HepG2 (cell line): ENCODE measurements at regions not wholly inside any gene's neighbourhood (a gene's known extent, or its start where the extent isn't known, plus 50 kb on each side); places are given as distances from the start of the nearest gene placed in this dataset.

Source experiments
- ATAC-seq: fragments of 200-7000 bp; cut with Tn5 transposase; 3 replicates; pipeline ENCODE4 v1.9.1; 2020; ENCODE audit warnings: mild to moderate bottlenecking, moderate library complexity
- BruUV-seq: library from RNA; stranded (reverse); fragments of 400-500 nt; replicated peaks from 2 replicates; lab custom pipeline; 2021; lab: Mats Ljungman, UMichigan
- CTCF ChIA-PET: fragments of 300-600 bp; formaldehyde crosslinking; extraction: SDS; loops from one replicate; lab custom pipeline; 2021; ENCODE audit warnings: low total read pairs, inconsistent platforms, low intra/inter-chr PET ratio; lab: Yijun Ruan, JAX
- POLR2A ChIA-PET: fragments of 350-600 bp; sonication (Branson Sonifier 250); formaldehyde crosslinking; loops from one replicate; lab custom pipeline; 2020; ENCODE audit warnings: antibody characterized with exemption, inconsistent platforms; lab: Yijun Ruan, JAX
- DNase-seq: peaks from one replicate; pipeline ENCODE4 v3.0.0-alpha.2; 2015; ENCODE audit warnings: low spot score
- FAIRE-seq: peaks from 3 replicates; lab custom pipeline; 2011; peaks lifted over from hg19 to GRCh38; lab: Jason Lieb, UNC
- H2AFZ ChIP-seq: one replicate; pipeline ENCODE4 v1.6.1; 2011; ENCODE audit warnings: low read length, inconsistent platforms
- H3K27ac ChIP-seq: fragments of 300-600 bp; 3 replicates; pipeline ENCODE4 v1.8.0; 2011; ENCODE audit warnings: mixed run types, mild to moderate bottlenecking, mixed read lengths, low read length, inconsistent platforms; ENCODE audit not compliant: insufficient read depth; ENCODE audit errors: extremely low read length
- H3K27me3 ChIP-seq, 2 experiments: fragments of 200-600 bp in 1 of 2; 2 replicates in 1 of 2; 3 replicates in 1 of 2; pipeline versions ENCODE4 v1.6.0 to v1.8.0; 2011; ENCODE audit warnings: low read length in 2 of 2, mild to moderate bottlenecking in 2 of 2, moderate library complexity in 2 of 2, inconsistent platforms in 1 of 2; ENCODE audit not compliant: insufficient read depth in 2 of 2, control insufficient read depth in 1 of 2
- H3K36me3 ChIP-seq, 2 experiments: fragments of 200-600 bp in 1 of 2; replicated peaks in 1 of 2; 2 replicates in 1 of 2; 3 replicates in 1 of 2; pipeline versions ENCODE4 v1.5.1 to v1.8.0; 2011; ENCODE audit warnings: low read length in 2 of 2, inconsistent platforms in 1 of 2; ENCODE audit not compliant: insufficient read depth in 2 of 2, control insufficient read depth in 1 of 2
- H3K4me1 ChIP-seq: 2 replicates; pipeline ENCODE4 v1.5.1; 2012; ENCODE audit warnings: low read length, inconsistent platforms; ENCODE audit not compliant: insufficient read depth
- H3K4me2 ChIP-seq: 2 replicates; pipeline ENCODE4 v1.6.0; 2011; ENCODE audit warnings: low read depth, low read length, inconsistent platforms
- H3K4me3 ChIP-seq, 3 experiments: fragments of 200-600 bp in 1 of 3; sonication (generic), shearing (Covaris generic) in 1 of 3; replicated peaks in 1 of 3; 2 replicates each; pipeline ENCODE4 v1.5.1; 2011 to 2016; ENCODE audit warnings: low read length in 3 of 3, inconsistent platforms in 2 of 3, low read depth in 2 of 3, mild to moderate bottlenecking in 2 of 3, control low read depth in 1 of 3, mixed read lengths in 1 of 3; ENCODE audit not compliant: insufficient read depth in 1 of 3
- H3K79me2 ChIP-seq: one replicate; pipeline ENCODE4 v1.6.1; 2011; ENCODE audit warnings: low read length, inconsistent platforms; ENCODE audit not compliant: insufficient read depth
- H3K9ac ChIP-seq: 2 replicates; pipeline ENCODE4 v1.6.0; 2011; ENCODE audit warnings: mild to moderate bottlenecking, low read depth, low read length, inconsistent platforms; ENCODE audit not compliant: insufficient read depth
- H3K9me3 ChIP-seq: 2 replicates; pipeline ENCODE4 v1.5.1; 2012; ENCODE audit warnings: mild to moderate bottlenecking, low read length
- H4K20me1 ChIP-seq: 2 replicates; pipeline ENCODE4 v1.6.0; 2011; ENCODE audit warnings: inconsistent platforms, mild to moderate bottlenecking, low read length, moderate library complexity; ENCODE audit not compliant: insufficient read depth
- CBFB ChIP-seq: sonication (generic); formaldehyde crosslinking; IDR thresholded peaks from 2 replicates; pipeline ENCODE4 v1.4.0; 2020; ENCODE audit warnings: missing genetic modification reagents
- KDM4B ChIP-seq: sonication (generic); formaldehyde crosslinking; IDR thresholded peaks from 2 replicates; pipeline ENCODE4 v1.4.0; 2020; ENCODE audit warnings: missing genetic modification reagents
- MEIS2 ChIP-seq: sonication (generic); formaldehyde crosslinking; IDR thresholded peaks from 2 replicates; pipeline ENCODE4 v1.9.0; 2021; ENCODE audit warnings: mild to moderate bottlenecking, missing genetic modification reagents
- RORA ChIP-seq: sonication (generic); formaldehyde crosslinking; IDR thresholded peaks from 2 replicates; pipeline ENCODE4 v1.5.0; 2020; ENCODE audit warnings: mild to moderate bottlenecking, missing genetic modification reagents, moderate library complexity
- ZFP82 ChIP-seq: sonication (generic); formaldehyde crosslinking; IDR thresholded peaks from 2 replicates; pipeline ENCODE4 v1.5.1; 2020; ENCODE audit warnings: mild to moderate bottlenecking, missing genetic modification reagents, borderline replicate concordance
- ZNF10 ChIP-seq: sonication (generic); formaldehyde crosslinking; IDR thresholded peaks from 2 replicates; pipeline ENCODE4 v1.4.0; 2020; ENCODE audit warnings: mild to moderate bottlenecking, low read depth, missing genetic modification reagents, borderline replicate concordance
- ZNF124 ChIP-seq: sonication (generic); formaldehyde crosslinking; IDR thresholded peaks from 2 replicates; pipeline ENCODE4 v1.4.0; 2020; ENCODE audit warnings: missing genetic modification reagents
- ZNF274 ChIP-seq: sonication (generic); formaldehyde crosslinking; IDR thresholded peaks from 2 replicates; pipeline ENCODE4 v1.5.1; 2020; ENCODE audit warnings: mild to moderate bottlenecking, missing genetic modification reagents
- ZNF318 ChIP-seq: sonication (generic); formaldehyde crosslinking; IDR thresholded peaks from 2 replicates; pipeline ENCODE4 v1.4.0; 2020; ENCODE audit warnings: mild to moderate bottlenecking, missing genetic modification reagents
- ZNF431 ChIP-seq: sonication (generic); formaldehyde crosslinking; IDR thresholded peaks from 2 replicates; pipeline ENCODE4 v1.9.0; 2022; ENCODE audit warnings: missing genetic modification reagents, low read depth, mild to moderate bottlenecking, borderline replicate concordance
- ZNF850 ChIP-seq: sonication (generic); formaldehyde crosslinking; conservative IDR thresholded peaks from 2 replicates; pipeline ENCODE4 v1.9.0; 2021; ENCODE audit warnings: mild to moderate bottlenecking, missing genetic modification reagents
- WGBS: methylation state at CpG from one replicate; pipeline ENCODE4 v1.1.6; 2017; ENCODE audit warnings: low lambda C conversion rate; 5-methylcytosine and 5-hydroxymethylcytosine counted together
- in situ Hi-C: cut with HindIII; loops from 2 replicates; pipeline ENCODE4 v1.10.0; 2017; ENCODE audit warnings: low pct_unique_long_range_greater_than_20kb; ENCODE audit not compliant: extremely low pct_ligation_motif_present
- intact Hi-C: fragments of 100-400 bp; cut with micrococcal nuclease; formaldehyde crosslinking; loops from one replicate; pipeline ENCODE4 v1.10.0; 2022; ENCODE audit not compliant: unreplicated experiment
- TF ChIP-seq, protein P1 (sequence below): sonication (generic); formaldehyde crosslinking; IDR thresholded peaks from 2 replicates; pipeline ENCODE4 v1.5.1; 2020; ENCODE audit warnings: mild to moderate bottlenecking, missing genetic modification reagents, borderline replicate concordance

DNA sequence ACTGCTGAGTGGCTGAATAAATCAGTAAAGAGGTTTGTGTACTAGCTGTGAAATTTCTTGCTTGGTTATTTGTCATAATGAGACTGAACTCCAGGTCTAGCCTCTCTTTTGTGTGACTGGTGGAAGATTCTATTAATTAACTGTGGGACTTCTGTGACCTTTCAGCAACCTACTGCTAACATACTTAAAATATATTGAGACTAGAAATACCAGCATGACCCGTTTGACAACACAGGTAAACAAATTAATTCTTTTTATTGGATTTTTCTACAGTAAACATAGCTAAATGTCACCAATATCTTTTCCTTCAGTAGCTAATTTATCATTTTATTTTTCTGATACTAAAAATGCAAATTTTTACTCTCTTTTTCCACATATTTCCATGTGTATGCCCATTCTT is 390.4 kb upstream of the KCNN2 start:
- Histone ChIP-seq H3K79me2 (no peaks in the 10 kb centered on the region), H3K36me3 (no peaks in the 10 kb centered on the region), H2AFZ (no peak overlapping the region), H3K9ac (no peak overlapping the region), H3K27me3 (no peaks in the 10 kb centered on the region; a peak in 1 of 5 replicates), H3K4me1 (no peaks in the 10 kb centered on the region)
- POLR2A ChIA-PET = no interaction called here
- 0% methylated on average over 1 of the region's 1 CpG for WGBS
- no peak for TF ChIP-seq ZNF124 (CRISPR knock-in tag)
- TF ChIP-seq MEIS2 = no peak
- TF ChIP-seq ZNF10 (CRISPR knock-in tag) = no peak
- TF ChIP-seq ZNF431 (CRISPR knock-in tag) = no peak
- no peak for TF ChIP-seq ZNF274 (CRISPR knock-in tag)
- no peak for TF ChIP-seq ZNF318
- TF ChIP-seq CBFB (CRISPR knock-in tag) = no peak
- TF ChIP-seq ZNF850 (CRISPR knock-in tag) = no peak
- no peak for TF ChIP-seq KDM4B (CRISPR knock-in tag)
- TF ChIP-seq, protein P1, sequence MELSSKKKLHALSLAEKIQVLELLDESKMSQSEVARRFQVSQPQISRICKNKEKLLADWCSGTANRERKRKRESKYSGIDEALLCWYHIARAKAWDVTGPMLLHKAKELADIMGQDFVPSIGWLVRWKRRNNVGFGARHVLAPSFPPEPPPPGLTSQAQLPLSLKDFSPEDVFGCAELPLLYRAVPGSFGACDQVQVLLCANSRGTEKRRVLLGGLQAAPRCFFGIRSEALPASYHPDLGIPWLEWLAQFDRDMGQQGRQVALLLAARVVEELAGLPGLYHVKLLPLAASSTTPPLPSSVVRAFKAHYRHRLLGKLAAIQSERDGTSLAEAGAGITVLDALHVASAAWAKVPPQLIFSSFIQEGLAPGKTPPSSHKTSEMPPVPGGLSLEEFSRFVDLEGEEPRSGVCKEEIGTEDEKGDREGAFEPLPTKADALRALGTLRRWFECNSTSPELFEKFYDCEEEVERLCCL = no peak
- no peak for TF ChIP-seq ZFP82
- TF ChIP-seq RORA (CRISPR knock-in tag) = no peak
- TF ChIP-seq, all 625 proteins: peak for 0
- Histone ChIP-seq H3K9me3 (no peaks in the 10 kb centered on the region), H3K4me2 (no peak overlapping the region), H3K4me3 (no peak overlapping the region), H4K20me1 (no peaks in the 10 kb centered on the region), H3K27ac (no peak overlapping the region)
- CTCF ChIA-PET = no interaction called here
- no peak for FAIRE-seq
- no peak for DNase-seq
- BruUV-seq = no TSS peak
- in situ Hi-C loops (no loop called here), intact Hi-C loops (no loop called here)
- no peak for ATAC-seq
